Gastrocnemius medialis (tissue), 4 donors: ENCODE measurements at regions not wholly inside any gene's neighbourhood (a gene's known extent, or its start where the extent isn't known, plus 50 kb on each side); places are given as distances from the start of the nearest gene placed in this dataset.
"Not testable (repeated sequence)": the region's sequence is repeated elsewhere in the genome, so short reads cannot be mapped to it uniquely, and the experiment has no call there.

ENCODE experiments used
- CTCF ChIP-seq, 5 experiments: fragments of 450-650 bp in 3 of 5; fragments of 200-600 bp in 2 of 5; sonication (generic) in 2 of 5; IDR thresholded peaks in 4 of 5; conservative IDR thresholded peaks in 1 of 5; 1 replicate in 4 of 5; 2 replicates in 1 of 5; pipeline ENCODE4 v1.5.1; 2016 to 2019; ENCODE audit warnings: antibody characterized with exemption in 5 of 5, mild to moderate bottlenecking in 3 of 5, moderate library complexity in 3 of 5
- POLR2A ChIP-seq, 2 donors: fragments of 450-650 bp; IDR thresholded peaks; one replicate each; pipeline ENCODE4 v1.6.1; 2017; ENCODE audit warnings: antibody characterized with exemption in 2 of 2, mild to moderate bottlenecking in 2 of 2, moderate library complexity in 2 of 2

DNA sequence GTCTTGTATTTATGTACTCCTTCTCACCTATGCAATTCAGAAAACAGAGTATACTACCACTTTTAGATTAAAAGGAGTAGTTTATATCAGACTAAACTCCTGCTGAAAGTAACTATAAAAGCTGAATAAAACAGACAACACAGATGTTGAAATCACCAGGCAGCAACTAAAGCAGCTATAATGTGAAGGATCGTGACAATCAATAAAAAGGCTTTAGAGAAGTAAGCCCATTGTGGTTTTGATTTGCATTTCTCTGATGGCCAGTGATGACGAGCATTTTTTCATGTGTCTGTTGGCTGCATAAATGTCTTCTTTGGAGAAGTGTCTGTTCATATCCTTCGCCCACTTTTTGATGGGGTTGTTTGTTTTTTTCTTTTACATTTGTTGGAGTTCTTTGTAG lies 152.1 kb upstream of the MB21D2 start:
- TF ChIP-seq POLR2A (IDR thresholded peaks at IDR 0.05); CTCF (IDR thresholded peaks at IDR 0.05 in 4 of 5, conservative IDR thresholded peaks at IDR 0.05 in 1 of 5): not testable (repeated sequence)
